SK-N-SH treated with all-trans-retinoic acid at 6 μM for 48 hours (cell line): ENCODE measurements at regions not wholly inside any gene's neighbourhood (a gene's known extent, or its start where the extent isn't known, plus 50 kb on each side); places are given as distances from the start of the nearest gene placed in this dataset.

Experiments used
- ARNTL ChIP-seq: fragments of 450-650 bp; formaldehyde crosslinking; IDR thresholded peaks from 2 replicates; pipeline ENCODE4 v1.5.0; 2020; ENCODE audit warnings: low read depth, mild to moderate bottlenecking, moderate library complexity, borderline replicate concordance
- CREB5 ChIP-seq: fragments of 250-450 bp; sonication (Bioruptor Pico); IDR thresholded peaks from 2 replicates; pipeline ENCODE4 v1.5.1; 2020; ENCODE audit warnings: low read depth, mild to moderate bottlenecking, moderate library complexity
- CSDC2 ChIP-seq: fragments of 250-450 bp; sonication (Bioruptor Pico); IDR thresholded peaks from 2 replicates; pipeline ENCODE4 v1.5.0; 2020; ENCODE audit warnings: mild to moderate bottlenecking, moderate library complexity
- ESRRG ChIP-seq: fragments of 250-450 bp; sonication (Bioruptor Pico); IDR thresholded peaks from 2 replicates; pipeline ENCODE4 v1.6.1; 2021; ENCODE audit warnings: mild to moderate bottlenecking
- GLIS3 ChIP-seq: fragments of 250-450 bp; sonication (Bioruptor Pico); IDR thresholded peaks from 2 replicates; pipeline ENCODE4 v1.5.0; 2020; ENCODE audit warnings: mild to moderate bottlenecking, moderate library complexity
- POU6F1 ChIP-seq: fragments of 250-450 bp; sonication (Bioruptor Pico); IDR thresholded peaks from 2 replicates; pipeline ENCODE4 v1.8.0; 2021; ENCODE audit warnings: low read depth, mild to moderate bottlenecking, moderate library complexity, borderline replicate concordance
- RARB ChIP-seq: fragments of 250-450 bp; sonication (Bioruptor Pico); IDR thresholded peaks from 2 replicates; pipeline ENCODE4 v1.8.0; 2021; ENCODE audit warnings: mild to moderate bottlenecking, moderate library complexity
- TCF4 ChIP-seq: fragments of 250-450 bp; sonication (Bioruptor Pico); IDR thresholded peaks from 2 replicates; pipeline ENCODE4 v1.8.0; 2021; ENCODE audit warnings: mild to moderate bottlenecking, moderate library complexity, borderline replicate concordance
- TSHZ2 ChIP-seq: fragments of 250-450 bp; sonication (Bioruptor Pico); IDR thresholded peaks from 2 replicates; pipeline ENCODE4 v1.5.0; 2020; ENCODE audit warnings: mild to moderate bottlenecking, moderate library complexity
- ZC3H10 ChIP-seq: fragments of 250-450 bp; sonication (Bioruptor Pico); IDR thresholded peaks from 2 replicates; pipeline ENCODE4 v1.5.1; 2021; ENCODE audit warnings: mild to moderate bottlenecking, moderate library complexity
- ZFP3 ChIP-seq: fragments of 250-450 bp; sonication (Bioruptor Pico); IDR thresholded peaks from 2 replicates; pipeline ENCODE4 v1.5.0; 2020; ENCODE audit warnings: mild to moderate bottlenecking, moderate library complexity
- ZNF565 ChIP-seq: fragments of 450-650 bp; formaldehyde crosslinking; conservative IDR thresholded peaks from 2 replicates; pipeline ENCODE4 v1.5.0; 2020; ENCODE audit warnings: low read depth, mild to moderate bottlenecking, moderate library complexity

GRCh38 chr4:78689700-78690323 lies 86.3 kb upstream of the BMP2K start:
- TF ChIP-seq CREB5 = no peak
- no peak for TF ChIP-seq ESRRG (CRISPR knock-in tag)
- TF ChIP-seq POU6F1 (CRISPR knock-in tag) = no peak
- TF ChIP-seq ZNF565 (CRISPR knock-in tag) = no peak
- no peak for TF ChIP-seq TSHZ2 (CRISPR knock-in tag)
- TF ChIP-seq ARNTL = no peak
- no peak for TF ChIP-seq ZC3H10 (CRISPR knock-in tag)
- no peak for TF ChIP-seq CSDC2 (CRISPR knock-in tag)
- TF ChIP-seq ZFP3 = no peak
- no peak for TF ChIP-seq GLIS3 (CRISPR knock-in tag)
- TF ChIP-seq RARB (CRISPR knock-in tag) = no peak
- TF ChIP-seq TCF4 (CRISPR knock-in tag) = no peak
